A673 (cell line): ENCODE measurements at regions not wholly inside any gene's neighbourhood (a gene's known extent, or its start where the extent isn't known, plus 50 kb on each side); places are given as distances from the start of the nearest gene placed in this dataset.

ENCODE experiments used
- BruUV-seq: library from RNA; stranded (reverse); fragments of 400-500 nt; replicated peaks from 2 replicates; lab custom pipeline; 2021; lab: Mats Ljungman, UMichigan
- CTCF ChIA-PET: fragments of 300-600 bp; sonication (Branson Sonifier 250); formaldehyde crosslinking; loops from one replicate; lab custom pipeline; 2022; ENCODE audit warnings: antibody characterized with exemption; lab: Charles Lee
- POLR2A ChIA-PET: fragments of 300-600 bp; sonication (Branson Sonifier 250); formaldehyde crosslinking; loops from one replicate; lab custom pipeline; 2022; ENCODE audit warnings: antibody characterized with exemption; ENCODE audit not compliant: low non-redundant PET; lab: Charles Lee
- DNase-seq: peaks from one replicate; pipeline ENCODE4 v3.0.0-alpha.2; 2015; ENCODE audit warnings: low spot score
- H3K27ac ChIP-seq: fragments of 200-600 bp; sonication (generic); 2 replicates; pipeline ENCODE4 v1.5.1; 2016; ENCODE audit warnings: mixed run types, low read depth, mild to moderate bottlenecking, mixed read lengths, antibody characterized with exemption, low read length; ENCODE audit not compliant: poor library complexity, severe bottlenecking
- H3K27me3 ChIP-seq: fragments of 200-600 bp; sonication (generic); replicated peaks from 2 replicates; pipeline ENCODE4 v1.6.1; 2017; ENCODE audit warnings: mixed run types, low read depth, mild to moderate bottlenecking, mixed read lengths, antibody characterized with exemption, low read length; ENCODE audit not compliant: insufficient read depth, poor library complexity
- H3K36me3 ChIP-seq: fragments of 200-600 bp; sonication (generic); 2 replicates; pipeline ENCODE4 v1.6.1; 2016; ENCODE audit warnings: mixed run types, mild to moderate bottlenecking, mixed read lengths, antibody characterized with exemption, low read length; ENCODE audit not compliant: insufficient read depth, poor library complexity, severe bottlenecking
- H3K4me1 ChIP-seq: fragments of 200-600 bp; sonication (generic); 2 replicates; pipeline ENCODE4 v1.6.1; 2017; ENCODE audit warnings: mixed run types, mild to moderate bottlenecking, mixed read lengths, antibody characterized with exemption, low read length; ENCODE audit not compliant: insufficient read depth, poor library complexity, severe bottlenecking
- H3K4me3 ChIP-seq: fragments of 200-600 bp; sonication (generic); 2 replicates; pipeline ENCODE4 v1.5.1; 2016; ENCODE audit warnings: low read depth, mixed run types, mild to moderate bottlenecking, mixed read lengths, low read length; ENCODE audit not compliant: poor library complexity, severe bottlenecking
- H3K9me3 ChIP-seq: fragments of 200-600 bp; sonication (generic); 2 replicates; pipeline ENCODE4 v1.6.1; 2016; ENCODE audit warnings: mixed run types, low read depth, mild to moderate bottlenecking, mixed read lengths, antibody characterized with exemption, low read length; ENCODE audit not compliant: poor library complexity, severe bottlenecking
- EZH2 ChIP-seq: fragments of 200-600 bp; sonication (generic); IDR thresholded peaks from 2 replicates; pipeline ENCODE4 v1.6.1; 2017; ENCODE audit warnings: borderline replicate concordance, low read depth, mild to moderate bottlenecking, mixed read lengths, antibody characterized with exemption, low read length; ENCODE audit not compliant: poor library complexity, severe bottlenecking
- intact Hi-C: fragments of 100-400 bp; cut with micrococcal nuclease; formaldehyde crosslinking; loops from one replicate; pipeline ENCODE4 v1.10.0; 2022; ENCODE audit not compliant: unreplicated experiment
- TF ChIP-seq, protein P1 (sequence below): fragments of 300-800, 200-600 bp; sonication (generic); conservative IDR thresholded peaks from 2 replicates; pipeline ENCODE4 v1.5.1; 2017; ENCODE audit warnings: low read depth, mild to moderate bottlenecking, antibody characterized with exemption, low read length, moderate library complexity, mixed read lengths

- Histone ChIP-seq H3K4me3 (no peak overlapping the region), H3K27ac (no peak overlapping the region), H3K4me1 (no peaks in the 10 kb centered on the region), H3K36me3 (no peaks in the 10 kb centered on the region), H3K9me3 (no peaks in the 10 kb centered on the region), H3K27me3 (peaks cover 5% of the 10 kb centered on the region)
- CTCF ChIA-PET, result no interaction called here
- intact Hi-C loops, result no loop called here
- DNase-seq, result no peak
- POLR2A ChIA-PET, result no interaction called here
- no TSS peak for BruUV-seq
- TF ChIP-seq EZH2, result no peak
- TF ChIP-seq, protein P1, sequence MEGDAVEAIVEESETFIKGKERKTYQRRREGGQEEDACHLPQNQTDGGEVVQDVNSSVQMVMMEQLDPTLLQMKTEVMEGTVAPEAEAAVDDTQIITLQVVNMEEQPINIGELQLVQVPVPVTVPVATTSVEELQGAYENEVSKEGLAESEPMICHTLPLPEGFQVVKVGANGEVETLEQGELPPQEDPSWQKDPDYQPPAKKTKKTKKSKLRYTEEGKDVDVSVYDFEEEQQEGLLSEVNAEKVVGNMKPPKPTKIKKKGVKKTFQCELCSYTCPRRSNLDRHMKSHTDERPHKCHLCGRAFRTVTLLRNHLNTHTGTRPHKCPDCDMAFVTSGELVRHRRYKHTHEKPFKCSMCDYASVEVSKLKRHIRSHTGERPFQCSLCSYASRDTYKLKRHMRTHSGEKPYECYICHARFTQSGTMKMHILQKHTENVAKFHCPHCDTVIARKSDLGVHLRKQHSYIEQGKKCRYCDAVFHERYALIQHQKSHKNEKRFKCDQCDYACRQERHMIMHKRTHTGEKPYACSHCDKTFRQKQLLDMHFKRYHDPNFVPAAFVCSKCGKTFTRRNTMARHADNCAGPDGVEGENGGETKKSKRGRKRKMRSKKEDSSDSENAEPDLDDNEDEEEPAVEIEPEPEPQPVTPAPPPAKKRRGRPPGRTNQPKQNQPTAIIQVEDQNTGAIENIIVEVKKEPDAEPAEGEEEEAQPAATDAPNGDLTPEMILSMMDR, result no peak
These were observed 50.3 kb upstream of the ITGA11 start for GRCh38 chr15:68482246-68482645.

DNA sequence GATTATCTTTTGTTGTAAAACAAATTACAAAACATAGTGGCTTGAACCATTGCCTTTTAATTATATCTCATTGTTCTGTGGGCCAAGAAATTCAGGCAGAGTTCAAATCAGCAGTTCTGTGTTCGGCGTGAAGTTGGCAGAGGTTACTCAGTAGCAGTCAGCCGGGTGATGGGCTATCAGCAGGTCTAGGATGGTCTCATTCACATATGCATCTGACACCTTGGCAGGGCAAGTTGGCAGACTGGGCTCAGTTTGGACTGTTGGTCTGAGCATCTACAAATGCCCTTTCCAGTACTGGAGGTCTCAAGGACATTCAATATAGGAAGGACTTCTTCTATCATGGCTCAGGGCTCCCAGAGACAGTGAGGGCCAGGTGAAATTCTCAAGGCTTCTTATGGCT, 51.2 kb upstream of the ITGA11 start:
- H3K27me3 ChIP-seq, result peaks cover 7% of the 10 kb centered on the region
- H3K4me1 ChIP-seq, result no peaks in the 10 kb centered on the region
- CTCF ChIA-PET, result no interaction called here
- no peaks in the 10 kb centered on the region for H3K9me3 ChIP-seq
- no peaks in the 10 kb centered on the region for H3K36me3 ChIP-seq
- POLR2A ChIA-PET, result no interaction called here
- intact Hi-C loops, result no loop called here
- no peak for DNase-seq
- BruUV-seq, result no TSS peak
- TF ChIP-seq, protein P1, result no peak
- no peak for TF ChIP-seq EZH2
- H3K4me3 ChIP-seq, result no peak overlapping the region
- no peak overlapping the region for H3K27ac ChIP-seq

DNA sequence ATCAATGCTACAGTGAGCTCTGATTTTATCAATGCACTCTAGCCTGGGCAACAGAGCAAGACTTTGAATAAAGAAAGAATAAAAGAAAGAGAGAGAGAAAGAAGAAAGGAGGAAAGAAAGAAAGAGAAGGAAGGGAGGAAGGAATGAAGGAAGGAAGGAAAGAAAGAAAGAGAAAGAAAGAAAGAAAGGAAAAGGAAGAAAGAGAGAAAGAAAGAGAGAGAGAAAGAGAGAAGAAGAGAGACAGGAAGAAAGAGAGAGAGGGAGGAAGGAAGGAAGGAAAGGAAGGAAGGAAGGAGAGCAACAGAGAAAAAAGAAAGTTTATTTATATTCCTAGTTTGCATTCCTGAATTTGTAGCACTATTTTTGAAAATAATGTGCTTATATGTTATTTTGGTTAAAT, 52.3 kb upstream of the ITGA11 start:
- intact Hi-C loops, result no loop called here
- POLR2A ChIA-PET, result no interaction called here
- no peak for DNase-seq
- Histone ChIP-seq H3K4me1 (no peaks in the 10 kb centered on the region), H3K9me3 (no peaks in the 10 kb centered on the region), H3K36me3 (no peaks in the 10 kb centered on the region), H3K4me3 (no peak overlapping the region), H3K27ac (no peak overlapping the region), H3K27me3 (peaks cover 9% of the 10 kb centered on the region)
- CTCF ChIA-PET, result no interaction called here
- no peak for TF ChIP-seq EZH2
- TF ChIP-seq, protein P1, result no peak
- no TSS peak for BruUV-seq
